ENCODE measurements at regions not wholly inside any gene's neighbourhood (a gene's known extent, or its start where the extent isn't known, plus 50 kb on each side); places are given as distances from the start of the nearest gene placed in this dataset.

GRCh38 chr16:86307514-86307903 lies 202.8 kb upstream of the FOXF1 start:
- no peak for TF ChIP-seq POLR2A (IDR thresholded peaks at IDR 0.05; ENCODE audit: low read depth, low read length)
- no peak for TF ChIP-seq TAF1 (IDR thresholded peaks at IDR 0.05; ENCODE audit: low read depth, low read length)
- no peak for TF ChIP-seq SPI1 (IDR thresholded peaks at IDR 0.05; ENCODE audit: low read depth, low read length)
